T-cell (primary cell): ENCODE measurements at regions not wholly inside any gene's neighbourhood (a gene's known extent, or its start where the extent isn't known, plus 50 kb on each side); places are given as distances from the start of the nearest gene placed in this dataset.
"Not testable (repeated sequence)": the region's sequence is repeated elsewhere in the genome, so short reads cannot be mapped to it uniquely, and the experiment has no call there.

Experiments used
- ATAC-seq, 4 experiments: fragments of 200-7000 bp in 3 of 4; fragments of 150-1000 bp in 1 of 4; cut with Tn5 transposase; replicated peaks in 1 of 4; 1 replicate in 3 of 4; 2 replicates in 1 of 4; pipeline ENCODE4 v1.10.0; 2021; ENCODE audit warnings: moderate library complexity in 3 of 4, mild to moderate bottlenecking in 2 of 4, moderate number of reproducible peaks in 1 of 4
- CTCF ChIA-PET, 2 donors: fragments of 300-600 bp; sonication (Branson Sonifier 250); formaldehyde crosslinking; loops; one replicate each; lab custom pipeline; 2022; ENCODE audit warnings: antibody characterized with exemption in 2 of 2; lab: Charles Lee
- POLR2A ChIA-PET, 2 donors: fragments of 300-600 bp; sonication (Branson Sonifier 250); formaldehyde crosslinking; loops; one replicate each; lab custom pipeline; 2022; ENCODE audit warnings: antibody characterized with exemption in 2 of 2; lab: Charles Lee
- DNase-seq, 35 experiments: peaks; one replicate each; pipeline versions ENCODE4 v3.0.0 to v3.0.0-alpha.2; 2013 to 2023
- H3K27ac ChIP-seq: one replicate; pipeline ENCODE4 v1.5.1; 2013; ENCODE audit warnings: low read length
- H3K27me3 ChIP-seq, 2 experiments: replicated peaks in 1 of 2; 1 replicate in 1 of 2; 2 replicates in 1 of 2; pipeline versions ENCODE4 v1.6.1 to v1.7.0; 2013; ENCODE audit warnings: low read length in 1 of 2, mixed read lengths in 1 of 2; ENCODE audit not compliant: control insufficient read depth in 2 of 2, insufficient read depth in 2 of 2; ENCODE audit errors: extremely low read depth in 1 of 2
- H3K36me3 ChIP-seq, 2 donors: 1 replicate in 1 of 2; 2 replicates in 1 of 2; pipeline versions ENCODE4 v1.6.1 to v1.7.0; 2013; ENCODE audit warnings: low read length in 1 of 2; ENCODE audit not compliant: control insufficient read depth in 2 of 2, insufficient read depth in 1 of 2; ENCODE audit errors: extremely low read depth in 1 of 2
- H3K4me1 ChIP-seq, 2 experiments: 1 replicate in 1 of 2; 2 replicates in 1 of 2; pipeline versions ENCODE4 v1.6.1 to v1.7.0; 2013; ENCODE audit warnings: low read length in 2 of 2, mixed read lengths in 1 of 2; ENCODE audit not compliant: insufficient read depth in 2 of 2, control insufficient read depth in 1 of 2; ENCODE audit errors: extremely low read depth in 1 of 2
- H3K4me3 ChIP-seq, 2 donors: 1 replicate in 1 of 2; 2 replicates in 1 of 2; pipeline versions ENCODE4 v1.5.1 to v1.7.0; 2013; ENCODE audit warnings: mild to moderate bottlenecking in 2 of 2, low read length in 1 of 2, moderate library complexity in 1 of 2; ENCODE audit not compliant: control insufficient read depth in 1 of 2; ENCODE audit errors: extremely low read depth in 1 of 2
- H3K9me3 ChIP-seq: 2 replicates; pipeline ENCODE4 v1.7.0; 2013
- H3K27ac Mint-ChIP-seq, 2 donors: one replicate each; pipeline ENCODE4 v1.8.0; 2020 to 2021; ENCODE audit warnings: mild to moderate bottlenecking in 2 of 2, mixed read lengths in 2 of 2
- H3K27me3 Mint-ChIP-seq, 2 donors: one replicate each; pipeline ENCODE4 v1.8.0; 2021 to 2022; ENCODE audit warnings: mixed read lengths in 2 of 2
- H3K36me3 Mint-ChIP-seq: one replicate; pipeline ENCODE4 v1.8.0; 2021; ENCODE audit warnings: mixed read lengths
- H3K4me1 Mint-ChIP-seq, 3 donors: one replicate each; pipeline ENCODE4 v1.8.0; 2020 to 2022; ENCODE audit warnings: mixed read lengths in 3 of 3, mild to moderate bottlenecking in 1 of 3
- H3K4me3 Mint-ChIP-seq, 3 donors: one replicate each; pipeline ENCODE4 v1.8.0; 2020 to 2022; ENCODE audit warnings: mild to moderate bottlenecking in 3 of 3, mixed read lengths in 3 of 3, moderate library complexity in 3 of 3
- H3K9me3 Mint-ChIP-seq, 3 donors: one replicate each; pipeline ENCODE4 v1.8.0; 2020 to 2022; ENCODE audit warnings: mixed read lengths in 3 of 3
- WGBS: methylation state at CpG from one replicate; pipeline ENCODE4 v1.1.5; 2013; ENCODE audit warnings: missing lambda C conversion rate; ENCODE audit not compliant: insufficient coverage; 5-methylcytosine and 5-hydroxymethylcytosine counted together

DNA sequence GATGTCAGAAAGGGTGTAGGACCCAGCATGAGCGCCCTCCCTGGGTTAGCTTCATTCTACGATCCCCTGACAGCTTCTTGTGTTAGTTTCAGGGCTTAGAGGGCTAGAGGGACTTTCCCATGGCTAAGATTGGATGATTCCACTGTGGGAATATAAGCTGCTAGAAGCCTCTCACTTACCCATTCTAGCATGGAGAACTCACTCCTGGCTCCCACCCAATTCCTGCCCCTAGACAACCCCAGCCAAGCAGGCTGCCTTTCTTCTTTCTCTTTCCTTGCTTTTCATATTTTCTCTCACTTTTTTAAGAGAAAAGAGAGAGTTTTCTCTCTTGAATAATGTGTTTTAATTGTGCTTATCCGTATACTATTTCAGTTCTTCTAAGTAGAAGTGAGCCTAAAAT lies 335.1 kb upstream of the CNTN6 start:
- Histone ChIP-seq H3K4me3 (no peak overlapping the region), H3K27ac (no peak overlapping the region), H3K27me3 (no peaks in the 10 kb centered on the region), H3K36me3 (no peaks in the 10 kb centered on the region), H3K4me1 (no peaks in the 10 kb centered on the region), H3K9me3 (no peaks in the 10 kb centered on the region)
- Mint-ChIP-seq H3K9me3 (peaks cover 12 to 35% (median 18%) of the 10 kb centered on the region in 3 donors), H3K36me3 (no peaks in the 10 kb centered on the region), H3K27me3 (no peaks in the 10 kb centered on the region), H3K4me1 (no peaks in the 10 kb centered on the region), H3K4me3 (no peak overlapping the region), H3K27ac (no peak overlapping the region)
- POLR2A ChIA-PET = no interaction called here
- DNase-seq = no peak
- CTCF ChIA-PET = no interaction called here
- WGBS = 20% methylated on average over 1 of the region's 3 CpGs
- no peak for ATAC-seq

- H3K27ac Mint-ChIP-seq = no peak overlapping the region
- H3K27me3 Mint-ChIP-seq = no peaks in the 10 kb centered on the region
- H3K27me3 ChIP-seq = no peaks in the 10 kb centered on the region
Measured at GRCh38 chr3:759106-759505, 333.7 kb upstream of the CNTN6 start.

GRCh38 chr3:773433-773832 lies 319.4 kb upstream of the CNTN6 start:
- H3K27ac Mint-ChIP-seq, H3K36me3 ChIP-seq, H3K4me3 ChIP-seq, H3K27ac ChIP-seq, H3K27me3 ChIP-seq, POLR2A ChIA-PET, H3K9me3 ChIP-seq, DNase-seq, H3K4me1 Mint-ChIP-seq, CTCF ChIA-PET, H3K27me3 Mint-ChIP-seq, H3K4me3 Mint-ChIP-seq, H3K4me1 ChIP-seq, ATAC-seq, H3K36me3 Mint-ChIP-seq: not testable (repeated sequence)
- WGBS = 80% methylated on average over 1 of the region's 3 CpGs
- H3K9me3 Mint-ChIP-seq = peaks cover 14 to 32% (median 19%) of the 10 kb centered on the region in 3 donors

More at GRCh38 chr3:759106-759505, 333.7 kb upstream of the CNTN6 start:
- Mint-ChIP-seq H3K9me3 (peaks cover 12 to 27% (median 18%) of the 10 kb centered on the region in 3 donors), H3K4me3 (no peak overlapping the region), H3K4me1 (no peaks in the 10 kb centered on the region), H3K36me3 (no peaks in the 10 kb centered on the region)
- CTCF ChIA-PET = no interaction called here
- Histone ChIP-seq H3K4me3 (no peak overlapping the region), H3K9me3 (no peaks in the 10 kb centered on the region), H3K36me3 (no peaks in the 10 kb centered on the region), H3K27ac (no peak overlapping the region), H3K4me1 (no peaks in the 10 kb centered on the region)
- POLR2A ChIA-PET = no interaction called here
- DNase-seq (no peak), ATAC-seq (no peak)

DNA sequence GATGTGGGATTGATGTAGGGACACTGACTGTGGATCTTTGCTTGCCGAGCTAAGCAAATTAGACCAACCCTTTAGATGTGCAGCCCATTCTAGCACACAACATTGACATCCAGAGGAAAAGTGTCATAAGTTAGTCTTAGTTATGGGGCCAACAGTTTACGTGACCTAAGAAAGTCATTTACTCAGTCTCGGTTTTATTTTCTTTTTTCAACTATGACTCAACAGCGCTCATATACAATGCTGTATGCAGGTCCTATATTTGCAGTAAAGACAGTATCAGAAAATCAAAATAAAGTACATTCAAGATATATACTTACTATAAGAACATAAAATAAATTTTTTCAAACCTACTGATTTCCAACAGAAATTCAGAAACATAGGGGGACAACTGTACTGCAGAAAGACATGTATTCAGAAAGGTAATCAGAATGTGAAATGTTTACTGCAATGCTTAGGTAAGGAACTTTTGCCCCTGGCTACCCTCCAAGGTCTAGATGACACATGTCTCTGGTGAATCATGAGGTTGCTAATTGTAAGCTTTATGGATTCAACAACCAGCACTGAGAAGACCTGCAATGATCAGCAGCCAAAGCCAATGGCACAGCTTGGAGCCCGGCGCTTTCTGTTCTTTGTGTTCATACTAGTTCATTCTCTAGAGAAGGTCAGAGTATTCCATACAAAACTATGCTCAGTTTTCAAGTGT lies 317.5 kb upstream of the CNTN6 start:
- no peaks in the 10 kb centered on the region for H3K36me3 Mint-ChIP-seq
- ChIA-PET POLR2A (interaction anchor here in 1 of 2 donors (1.1 kb wide), 1 partner anchor 105 kb away, joined by 3 read pairs; no protein-coding TSS in a partner anchor), CTCF (no interaction called here)
- H3K27me3 ChIP-seq = no peaks in the 10 kb centered on the region
- H3K4me1 ChIP-seq = no peaks in the 10 kb centered on the region
- no peak overlapping the region for H3K27ac ChIP-seq
- H3K4me3 ChIP-seq = no peak overlapping the region
- WGBS = no CpG with 5 or more reads among the region's 6 CpGs
- no peak overlapping the region for H3K27ac Mint-ChIP-seq
- no peaks in the 10 kb centered on the region for H3K4me1 Mint-ChIP-seq
- H3K27me3 Mint-ChIP-seq = no peaks in the 10 kb centered on the region
- H3K9me3 ChIP-seq = peaks cover 2% of the 10 kb centered on the region
- no peak overlapping the region for H3K4me3 Mint-ChIP-seq
- ATAC-seq (no peak), DNase-seq (no peak)
- peaks cover 11 to 25% (median 21%) of the 10 kb centered on the region in 3 donors for H3K9me3 Mint-ChIP-seq
- H3K36me3 ChIP-seq = no peaks in the 10 kb centered on the region

GRCh38 chr3:780505-780904 lies 312.3 kb upstream of the CNTN6 start:
- Histone ChIP-seq H3K4me3 (no peak overlapping the region), H3K27me3 (no peaks in the 10 kb centered on the region), H3K36me3 (no peaks in the 10 kb centered on the region), H3K9me3 (no peaks in the 10 kb centered on the region), H3K27ac (no peak overlapping the region), H3K4me1 (no peaks in the 10 kb centered on the region)
- Mint-ChIP-seq H3K36me3 (no peaks in the 10 kb centered on the region), H3K9me3 (peaks cover 12 to 23% (median 16%) of the 10 kb centered on the region in 3 donors), H3K27me3 (no peaks in the 10 kb centered on the region), H3K4me3 (no peak overlapping the region), H3K27ac (no peak overlapping the region), H3K4me1 (no peaks in the 10 kb centered on the region)
- 100% methylated on average over 1 of the region's 3 CpGs for WGBS
- no peak for ATAC-seq
- DNase-seq = no peak
- ChIA-PET CTCF (no interaction called here), POLR2A (no interaction called here)

DNA sequence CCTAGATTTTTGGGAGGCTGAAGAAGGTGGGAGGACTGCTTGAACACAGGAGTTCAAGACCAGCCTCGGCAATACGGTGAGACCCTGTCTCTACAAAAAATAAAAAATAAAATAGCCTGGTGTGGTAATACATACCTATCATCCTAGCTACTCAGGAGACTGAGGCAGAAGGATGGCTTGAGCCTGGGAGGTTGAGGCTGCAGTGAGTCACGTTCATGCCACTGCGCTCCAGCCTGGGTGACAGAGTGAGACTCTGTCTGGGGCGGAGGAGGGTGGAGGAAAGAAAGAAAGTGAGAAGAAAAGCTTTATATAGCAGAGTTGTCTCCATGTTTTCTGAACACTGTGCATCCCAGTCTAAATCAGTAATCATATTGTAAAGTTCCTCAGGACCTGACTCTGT lies 301.4 kb upstream of the CNTN6 start:
- POLR2A ChIA-PET = no interaction called here
- H3K27ac Mint-ChIP-seq = no peak overlapping the region
- H3K9me3 Mint-ChIP-seq = peaks cover 0 to 8% (median 8%) of the 10 kb centered on the region in 3 donors
- no peaks in the 10 kb centered on the region for H3K27me3 Mint-ChIP-seq
- Histone ChIP-seq H3K4me3 (no peak overlapping the region), H3K4me1 (no peaks in the 10 kb centered on the region), H3K27ac (no peak overlapping the region), H3K36me3 (no peaks in the 10 kb centered on the region), H3K27me3 (no peaks in the 10 kb centered on the region), H3K9me3 (no peaks in the 10 kb centered on the region)
- WGBS = no CpG with 5 or more reads among the region's 5 CpGs
- ATAC-seq (no peak), DNase-seq (no peak)
- H3K4me1 Mint-ChIP-seq = no peaks in the 10 kb centered on the region
- H3K36me3 Mint-ChIP-seq = no peaks in the 10 kb centered on the region
- CTCF ChIA-PET = no interaction called here
- no peak overlapping the region for H3K4me3 Mint-ChIP-seq
